Right cardiac atrium (tissue), 5 donors: ENCODE measurements at regions not wholly inside any gene's neighbourhood (a gene's known extent, or its start where the extent isn't known, plus 50 kb on each side); places are given as distances from the start of the nearest gene placed in this dataset.
"Not testable (repeated sequence)": the region's sequence is repeated elsewhere in the genome, so short reads cannot be mapped to it uniquely, and the experiment has no call there.

Source experiments
- ATAC-seq, 2 donors: fragments of 200-7000 bp; cut with Tn5 transposase; one replicate each; pipeline versions ENCODE4 v1.8.0 to v1.9.1; 2020; ENCODE audit warnings: moderate library complexity in 2 of 2, mild to moderate bottlenecking in 1 of 2
- DNase-seq, 3 donors: peaks; one replicate each; pipeline ENCODE4 v3.0.0-alpha.2; 2020
- H3K27ac ChIP-seq: one replicate; pipeline ENCODE4 v1.5.1; 2013; ENCODE audit warnings: mild to moderate bottlenecking, low read length, control low read depth, moderate library complexity
- H3K27me3 ChIP-seq: one replicate; pipeline ENCODE4 v1.6.1; 2013; ENCODE audit not compliant: control insufficient read depth, insufficient read depth
- H3K4me1 ChIP-seq: one replicate; pipeline ENCODE4 v1.6.1; 2013; ENCODE audit warnings: low read length; ENCODE audit not compliant: control insufficient read depth, insufficient read depth
- H3K4me3 ChIP-seq: one replicate; pipeline ENCODE4 v1.5.1; 2013; ENCODE audit warnings: low read length, control low read depth
- H3K9me3 ChIP-seq: one replicate; pipeline ENCODE4 v1.6.1; 2013; ENCODE audit warnings: low read length; ENCODE audit not compliant: control insufficient read depth
- WGBS: extraction: QIAGEN DNeasy Blood & Tissue Kit; methylation state at CpG from one replicate; pipeline ENCODE4 v1.1.7; 2013; 5-methylcytosine and 5-hydroxymethylcytosine counted together
- intact Hi-C, 4 donors: fragments of 100-400 bp; cut with DNase I; formaldehyde crosslinking; loops; one replicate each; pipeline versions ENCODE4 v1.11.0 to v1.14.0; 2022 to 2023
- donor health status: healthy with polysubstance abuse.
- donor health status: DM: no; HTN: yes; CAD: no.
- donor health status: DM: no; HTN: no; CAD: no.
- donor health status: DM: no; HTN: yes; CAD: no; lungs with severe emphysema.
- donor health status: DM: yes; HTN: yes; CAD: no.

DNA sequence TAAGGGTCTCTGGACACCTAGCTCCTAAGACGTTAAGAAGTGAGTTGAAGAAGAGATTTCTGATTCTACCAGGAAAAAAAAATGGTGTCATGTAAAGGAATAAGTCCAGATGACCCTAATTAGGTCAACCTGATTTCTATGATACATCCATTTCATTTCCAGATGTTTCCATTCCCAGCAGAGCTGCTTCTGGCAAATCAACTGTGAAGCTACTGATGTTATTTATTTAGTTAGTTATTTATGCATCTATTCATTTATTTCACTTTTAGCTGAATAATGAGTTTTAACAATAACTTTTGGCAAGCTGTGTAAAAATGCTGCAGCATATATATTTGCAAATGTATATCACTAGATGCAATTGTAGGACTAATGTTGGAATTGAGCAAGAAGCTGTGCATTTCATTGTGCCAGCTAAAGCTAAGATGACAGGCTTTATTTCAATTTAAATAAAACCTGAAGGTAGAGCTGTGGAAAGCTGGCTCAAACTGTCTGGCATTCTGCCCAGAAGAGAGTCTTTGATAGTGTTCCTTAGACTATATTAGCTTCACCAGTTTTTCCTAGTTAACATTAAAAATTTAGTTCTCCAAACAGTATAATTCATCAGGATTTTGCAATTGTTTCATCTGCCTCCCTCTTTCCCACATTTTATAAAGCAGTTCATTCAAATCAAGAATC, 1164.4 kb upstream of the ADGRL4 start:
- Histone ChIP-seq H3K9me3 (no peaks in the 10 kb centered on the region), H3K27me3 (no peaks in the 10 kb centered on the region), H3K4me1 (no peaks in the 10 kb centered on the region), H3K27ac (no peak overlapping the region), H3K4me3 (no peak overlapping the region)
- intact Hi-C loops, result no loop called here
- no peak for DNase-seq
- no peak for ATAC-seq
- 23% methylated on average over 1 of the region's 1 CpG for WGBS

DNA sequence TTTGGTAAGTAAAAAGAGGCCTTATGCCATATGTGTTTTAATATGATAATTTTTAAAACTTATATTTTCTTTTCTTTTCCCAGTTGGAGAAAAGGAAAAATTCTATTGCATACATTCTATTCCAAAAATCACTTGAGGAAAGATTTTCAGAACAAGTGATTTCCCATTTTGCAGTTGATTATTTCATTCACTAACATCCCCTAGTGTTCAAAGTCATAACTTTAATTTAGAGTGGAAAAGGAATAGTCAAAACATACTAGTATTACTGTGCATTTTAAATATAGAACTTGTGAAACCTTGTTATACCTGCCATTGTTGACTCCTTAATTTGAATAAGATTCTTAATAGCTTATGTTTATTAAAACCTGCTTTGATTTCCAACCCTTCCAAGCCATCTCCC, 1157.6 kb upstream of the ADGRL4 start:
- no peaks in the 10 kb centered on the region for H3K9me3 ChIP-seq
- no peaks in the 10 kb centered on the region for H3K4me1 ChIP-seq
- no peak overlapping the region for H3K27ac ChIP-seq
- intact Hi-C loops, result no loop called here
- H3K4me3 ChIP-seq, result no peak overlapping the region
- ATAC-seq (no peak), DNase-seq (no peak)
- no peaks in the 10 kb centered on the region for H3K27me3 ChIP-seq

DNA sequence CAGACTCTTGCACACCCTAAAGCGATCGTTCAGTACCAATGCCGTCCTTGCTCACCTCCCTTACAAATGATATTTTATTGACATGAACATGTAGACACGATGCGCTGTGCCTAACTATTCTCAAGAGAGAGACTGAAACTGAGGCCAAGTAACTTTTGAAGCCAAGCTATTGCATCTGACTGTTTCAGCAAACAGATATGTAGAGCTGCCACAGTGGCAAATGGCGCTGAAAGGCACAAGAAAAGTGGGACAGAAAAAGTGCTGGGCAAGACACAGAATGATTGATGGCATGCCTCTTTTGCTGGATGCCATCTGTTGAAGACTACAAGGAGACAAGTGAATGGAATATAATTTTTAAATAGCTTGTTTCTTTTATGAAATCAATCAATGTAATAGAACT, 1157.2 kb upstream of the ADGRL4 start:
- no peak for DNase-seq
- no peak for ATAC-seq
- 88% methylated on average over 6 of the region's 6 CpGs for WGBS
- Histone ChIP-seq H3K27ac (no peak overlapping the region), H3K27me3 (no peaks in the 10 kb centered on the region), H3K9me3 (no peaks in the 10 kb centered on the region), H3K4me1 (no peaks in the 10 kb centered on the region), H3K4me3 (no peak overlapping the region)
- intact Hi-C loops, result no loop called here

DNA sequence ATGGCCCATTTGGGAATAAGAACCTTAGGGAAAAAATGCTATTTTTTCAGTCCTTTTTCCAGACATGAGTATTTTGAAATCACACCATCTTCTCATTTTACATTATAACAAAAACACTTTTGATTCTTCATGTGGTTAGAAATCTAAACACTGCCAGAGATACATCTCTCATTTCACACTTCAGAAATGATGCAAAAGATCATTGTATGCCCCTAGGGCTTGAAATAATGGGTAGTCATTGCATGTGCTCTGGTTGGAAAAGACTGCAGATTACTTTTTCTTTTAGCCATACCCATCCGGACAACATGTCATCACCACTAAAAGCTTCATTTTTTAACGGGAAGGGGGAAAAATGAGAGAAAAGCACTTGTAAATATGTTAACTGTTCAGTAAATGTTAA, 1152.2 kb upstream of the ADGRL4 start:
- H3K27me3 ChIP-seq, result no peaks in the 10 kb centered on the region
- DNase-seq, result no peak
- 65% methylated on average over 2 of the region's 2 CpGs for WGBS
- H3K9me3 ChIP-seq, result no peaks in the 10 kb centered on the region
- intact Hi-C loops, result no loop called here
- no peak overlapping the region for H3K27ac ChIP-seq
- H3K4me3 ChIP-seq, result no peak overlapping the region
- no peaks in the 10 kb centered on the region for H3K4me1 ChIP-seq
- ATAC-seq, result no peak

DNA sequence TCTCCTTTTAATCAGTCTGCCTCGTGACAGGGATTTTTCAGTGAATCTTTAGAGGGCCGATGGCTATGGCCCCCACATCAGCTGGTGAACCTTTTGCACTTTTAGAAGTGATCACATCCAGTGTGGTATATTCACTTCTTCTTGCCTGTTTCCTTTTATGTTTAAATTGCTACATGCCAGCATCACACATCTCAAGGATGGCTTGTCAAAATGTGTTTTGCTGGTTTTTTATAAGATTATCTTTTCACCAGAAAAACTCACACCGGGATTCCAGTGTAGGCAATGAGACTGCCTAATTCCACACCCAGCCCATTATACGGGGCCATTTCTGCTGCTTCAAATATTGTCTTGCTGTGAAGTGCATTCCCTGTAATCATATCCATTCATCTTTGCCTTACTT, 1151.7 kb upstream of the ADGRL4 start:
- no peak overlapping the region for H3K27ac ChIP-seq
- no peaks in the 10 kb centered on the region for H3K9me3 ChIP-seq
- no peak overlapping the region for H3K4me3 ChIP-seq
- no peaks in the 10 kb centered on the region for H3K4me1 ChIP-seq
- intact Hi-C loops, result no loop called here
- ATAC-seq, result no peak
- DNase-seq, result no peak
- whole genome bisulfite sequencing, result 85% methylated on average over 4 of the region's 4 CpGs
- no peaks in the 10 kb centered on the region for H3K27me3 ChIP-seq

- intact Hi-C loops, result no loop called here
- Histone ChIP-seq H3K4me3 (no peak overlapping the region), H3K27me3 (no peaks in the 10 kb centered on the region), H3K9me3 (no peaks in the 10 kb centered on the region), H3K27ac (no peak overlapping the region), H3K4me1 (no peaks in the 10 kb centered on the region)
- no peak for DNase-seq
- ATAC-seq, result no peak
- WGBS, result 31% methylated on average over 2 of the region's 2 CpGs
These were observed 1148.8 kb upstream of the ADGRL4 start for GRCh38 chr1:80155371-80155770.

DNA sequence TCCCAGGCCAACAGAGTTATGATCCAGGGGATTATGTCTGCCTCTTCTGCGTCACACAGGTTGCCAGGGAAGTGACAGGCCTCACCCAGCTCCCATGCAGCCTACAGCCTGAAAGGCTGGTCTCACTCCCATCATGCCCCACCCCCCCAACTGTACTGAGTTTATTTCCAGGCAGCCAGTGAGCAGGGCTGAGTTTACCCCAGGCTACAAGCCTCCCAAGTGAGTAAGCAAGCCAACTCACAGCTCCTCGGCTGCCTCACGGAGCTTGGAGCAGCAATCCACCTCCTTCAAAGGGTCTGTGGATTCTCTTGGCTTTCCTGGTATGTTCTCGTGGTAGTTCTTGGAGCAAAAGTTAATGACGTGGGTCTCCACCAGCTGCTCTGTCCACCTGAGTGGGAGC, 1147.6 kb upstream of the ADGRL4 start:
- DNase-seq (no peak), ATAC-seq (no peak)
- Histone ChIP-seq H3K9me3 (no peaks in the 10 kb centered on the region), H3K4me3 (no peak overlapping the region), H3K4me1 (no peaks in the 10 kb centered on the region), H3K27ac (no peak overlapping the region), H3K27me3 (no peaks in the 10 kb centered on the region)
- intact Hi-C loops, result no loop called here
- 85% methylated on average over 5 of the region's 5 CpGs for WGBS

- Histone ChIP-seq H3K4me1 (no peaks in the 10 kb centered on the region), H3K4me3 (no peak overlapping the region), H3K27ac (no peak overlapping the region), H3K27me3 (no peaks in the 10 kb centered on the region), H3K9me3 (no peaks in the 10 kb centered on the region)
- intact Hi-C loops, result no loop called here
- no peak for ATAC-seq
- 95% methylated on average over 4 of the region's 4 CpGs for WGBS
- no peak for DNase-seq
These were observed 1147.2 kb upstream of the ADGRL4 start for GRCh38 chr1:80153762-80154161.

DNA sequence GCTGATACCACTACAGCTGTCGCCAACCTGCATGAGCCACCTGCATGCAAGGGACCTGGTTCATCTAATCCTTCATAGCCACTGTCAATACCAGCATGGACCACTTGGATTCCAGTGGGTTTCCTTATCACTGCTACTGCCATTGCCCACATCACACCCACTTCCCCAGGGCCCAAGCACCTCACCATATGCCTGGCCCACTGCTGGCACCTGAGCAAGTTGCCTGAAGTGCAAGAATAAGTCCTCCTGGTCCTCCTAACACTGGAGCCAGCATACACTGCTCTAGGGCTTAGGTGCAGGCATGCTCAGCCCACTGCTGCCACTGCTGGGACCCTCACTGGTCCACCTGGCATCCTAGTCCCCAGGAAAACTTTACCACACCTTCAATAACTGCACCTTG, 1136.8 kb upstream of the ADGRL4 start:
- ATAC-seq (no peak), DNase-seq (no peak)
- Histone ChIP-seq H3K4me1 (no peaks in the 10 kb centered on the region), H3K4me3 (no peak overlapping the region), H3K27me3 (no peaks in the 10 kb centered on the region), H3K27ac (no peak overlapping the region), H3K9me3 (peaks cover 2% of the 10 kb centered on the region)
- intact Hi-C loops, result no loop called here
- WGBS, result 0% methylated on average over 1 of the region's 1 CpG

DNA sequence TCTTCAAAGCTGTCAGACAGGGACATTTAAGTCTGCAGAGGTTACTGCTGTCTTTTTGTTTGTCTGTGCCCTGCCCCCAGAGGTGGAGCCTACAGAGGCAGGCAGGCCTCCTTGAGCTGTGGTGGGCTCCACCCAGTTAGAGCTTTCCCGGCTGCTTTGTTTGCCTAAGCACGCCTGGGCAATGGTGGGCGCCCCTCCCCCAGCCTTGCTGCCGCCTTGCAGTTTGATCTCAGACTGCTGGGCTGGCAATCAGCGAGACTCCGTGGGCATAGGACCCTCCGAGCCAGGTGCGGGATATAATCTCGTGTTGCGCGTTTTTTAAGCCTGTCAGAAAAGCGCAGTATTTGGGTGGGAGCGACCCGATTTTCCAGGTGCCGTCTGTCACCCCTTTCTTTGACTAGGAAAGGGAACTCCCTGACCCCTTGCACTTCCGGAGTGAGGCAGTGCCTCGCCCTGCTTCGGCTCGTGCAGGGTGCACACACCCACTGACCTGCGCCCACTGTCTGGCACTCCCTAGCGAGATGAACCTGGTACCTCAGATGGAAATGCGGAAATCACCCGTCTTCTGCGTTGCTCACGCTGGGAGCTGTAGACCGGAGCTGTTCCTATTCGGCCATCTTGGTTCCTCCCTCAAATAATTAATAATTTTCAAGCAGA, 1131.5 kb upstream of the ADGRL4 start:
- H3K27me3 ChIP-seq, H3K4me3 ChIP-seq, ATAC-seq, intact Hi-C loops, DNase-seq, H3K27ac ChIP-seq, H3K9me3 ChIP-seq, H3K4me1 ChIP-seq: not testable (repeated sequence)
- WGBS, result 88% methylated on average over 27 of the region's 27 CpGs

- 88% methylated on average over 3 of the region's 3 CpGs for WGBS
- H3K4me1 ChIP-seq, result no peaks in the 10 kb centered on the region
- H3K4me3 ChIP-seq, result no peak overlapping the region
- DNase-seq, result no peak
- H3K9me3 ChIP-seq, result no peaks in the 10 kb centered on the region
- no peaks in the 10 kb centered on the region for H3K27me3 ChIP-seq
- no peak for ATAC-seq
- intact Hi-C loops, result no loop called here
- H3K27ac ChIP-seq, result no peak overlapping the region
These were observed 1106.9 kb upstream of the ADGRL4 start for GRCh38 chr1:80113168-80114038.
